GM12872 (cell line): ENCODE measurements at regions not wholly inside any gene's neighbourhood (a gene's known extent, or its start where the extent isn't known, plus 50 kb on each side); places are given as distances from the start of the nearest gene placed in this dataset.

Experiments used
- CTCF ChIP-seq: IDR thresholded peaks from 3 replicates; pipeline ENCODE4 v1.5.1; 2011; ENCODE audit warnings: low read depth, mild to moderate bottlenecking, low read length, moderate library complexity; ENCODE audit not compliant: insufficient read depth

GRCh38 chr11:105328061-105328460 lies 188.5 kb upstream of the CARD18 start:
- TF ChIP-seq CTCF, result no peak

GRCh38 chr11:105324156-105324555 lies 184.6 kb upstream of the CARD18 start:
- TF ChIP-seq CTCF, result no peak

- no peak for TF ChIP-seq CTCF
Observed at GRCh38 chr11:105321696-105322095, 182.1 kb upstream of the CARD18 start.

- TF ChIP-seq CTCF, result no peak
Observed at GRCh38 chr11:105315287-105315686, 175.7 kb upstream of the CARD18 start.

GRCh38 chr11:105312266-105312665 lies 172.7 kb upstream of the CARD18 start:
- no peak for TF ChIP-seq CTCF

- no peak for TF ChIP-seq CTCF
Observed at GRCh38 chr11:105298630-105299029, 159.1 kb upstream of the CARD18 start.

- TF ChIP-seq CTCF, result no peak
Observed at GRCh38 chr11:105298174-105298573, 158.6 kb upstream of the CARD18 start.

- TF ChIP-seq CTCF, result no peak
Observed at GRCh38 chr11:105297463-105297862, 157.9 kb upstream of the CARD18 start.
